GM19328 (cell line): ENCODE measurements at regions not wholly inside any gene's neighbourhood (a gene's known extent, or its start where the extent isn't known, plus 50 kb on each side); places are given as distances from the start of the nearest gene placed in this dataset.
"Not testable (repeated sequence)": the region's sequence is repeated elsewhere in the genome, so short reads cannot be mapped to it uniquely, and the experiment has no call there.

Experiments
- ATAC-seq: cut with Tn5 transposase; IDR thresholded peaks from one replicate; pipeline ENCODE4 v1.9.1; 2021; ENCODE audit warnings: mild to moderate bottlenecking, moderate library complexity; ENCODE audit not compliant: unreplicated experiment

DNA sequence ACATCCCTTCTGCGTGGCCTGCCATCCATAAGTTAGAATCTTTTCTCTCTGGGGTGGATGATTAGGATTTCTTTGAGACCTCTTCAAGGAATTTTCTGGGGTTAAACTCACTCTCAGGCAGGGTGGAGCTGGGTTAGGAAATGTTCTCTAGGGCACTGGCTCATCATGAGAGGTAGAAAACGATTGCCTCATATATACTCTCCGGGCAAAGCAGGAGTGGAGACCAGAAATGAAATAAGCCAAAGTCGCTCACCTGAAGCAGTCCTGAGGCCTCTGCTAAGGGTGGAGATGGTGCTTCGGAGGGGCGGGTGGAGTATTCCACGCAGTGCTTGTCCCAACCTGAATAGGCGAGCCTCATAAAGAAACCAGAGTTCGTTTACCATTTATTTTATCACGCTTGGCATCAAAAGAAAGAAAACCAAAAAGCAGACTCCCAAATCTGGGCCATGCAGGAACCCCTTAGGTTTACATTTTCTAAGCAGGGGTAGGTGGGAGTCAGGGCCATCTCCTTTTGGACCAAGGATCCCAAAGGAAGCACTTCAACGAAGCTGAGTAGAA lies 249.3 kb upstream of the MEIS1 start:
- ATAC-seq: no peak

GRCh38 chr2:66177128-66177796 lies 257.7 kb upstream of the MEIS1 start:
- ATAC-seq: not testable (repeated sequence)

GRCh38 chr2:66174491-66174890 lies 260.4 kb upstream of the MEIS1 start:
- ATAC-seq: no peak

- ATAC-seq: no peak
Measured at GRCh38 chr2:66173645-66174044, 261.3 kb upstream of the MEIS1 start.

DNA sequence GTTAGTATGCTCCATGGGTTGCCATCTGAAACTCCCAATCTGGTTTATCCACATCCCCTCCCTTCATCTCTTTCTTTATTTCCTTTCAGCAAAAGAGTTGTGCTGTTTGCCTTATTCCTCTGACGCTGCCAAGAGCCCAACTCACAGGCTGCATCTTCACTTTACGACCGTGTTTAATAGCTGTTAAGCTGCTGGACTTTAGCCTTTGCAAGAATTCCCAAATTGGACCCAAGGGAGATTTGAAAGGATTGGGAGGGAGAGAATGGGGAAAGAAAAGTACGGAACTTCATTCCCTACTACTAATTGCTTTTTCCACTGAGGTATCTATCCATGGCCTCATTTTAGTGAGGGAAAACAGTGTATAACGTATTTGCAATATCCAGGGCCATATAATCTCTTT lies 263.4 kb upstream of the MEIS1 start:
- no peak for ATAC-seq

DNA sequence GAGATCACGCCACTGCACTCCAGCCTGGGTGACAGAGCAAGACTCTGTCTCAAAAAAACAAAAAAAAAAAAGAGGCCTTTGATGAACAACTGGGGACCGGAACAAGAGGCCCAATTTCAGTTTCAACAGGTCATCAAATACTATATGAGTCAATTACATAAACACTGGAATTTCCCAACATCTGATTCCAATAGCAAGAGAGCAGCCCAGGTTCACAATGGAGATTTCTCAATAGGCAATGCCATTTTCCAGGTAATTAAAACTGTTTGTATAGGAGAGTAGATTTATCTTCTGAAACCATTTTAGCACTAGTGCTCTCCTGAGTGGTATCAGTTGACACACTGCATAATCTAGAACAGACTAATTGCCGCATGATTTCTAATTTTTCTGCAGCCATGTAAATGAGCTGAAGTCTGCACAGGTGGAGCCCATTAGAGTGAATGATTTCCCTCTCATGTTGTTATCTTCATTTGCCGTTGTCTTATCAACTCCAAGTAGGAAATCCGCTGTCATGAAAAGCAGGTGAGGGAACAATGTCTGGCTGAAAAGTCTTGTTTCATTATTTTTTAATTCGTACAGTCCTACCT lies 264.1 kb upstream of the MEIS1 start:
- no peak for ATAC-seq

DNA sequence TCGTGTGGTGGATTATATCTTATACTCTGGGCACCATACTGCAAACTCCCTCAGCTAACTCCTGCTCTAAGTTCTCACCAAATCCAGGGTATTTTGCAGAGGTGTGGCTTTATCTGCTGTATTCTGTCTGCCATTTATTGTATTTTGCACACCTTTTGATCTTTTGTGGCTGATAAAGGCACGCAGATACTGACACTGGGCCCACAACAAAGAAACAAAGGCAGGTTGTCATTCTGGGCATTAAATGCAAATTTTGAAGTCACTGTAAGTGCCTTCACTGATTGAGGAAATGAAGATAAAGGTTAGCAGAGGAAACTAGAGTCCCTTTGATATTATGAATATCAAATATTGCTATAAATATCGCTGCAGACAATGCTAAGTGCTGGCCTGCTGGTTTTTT lies 265.8 kb upstream of the MEIS1 start:
- no peak for ATAC-seq

- ATAC-seq: no peak
Measured at GRCh38 chr2:66164470-66164869, 270.5 kb upstream of the MEIS1 start.

DNA sequence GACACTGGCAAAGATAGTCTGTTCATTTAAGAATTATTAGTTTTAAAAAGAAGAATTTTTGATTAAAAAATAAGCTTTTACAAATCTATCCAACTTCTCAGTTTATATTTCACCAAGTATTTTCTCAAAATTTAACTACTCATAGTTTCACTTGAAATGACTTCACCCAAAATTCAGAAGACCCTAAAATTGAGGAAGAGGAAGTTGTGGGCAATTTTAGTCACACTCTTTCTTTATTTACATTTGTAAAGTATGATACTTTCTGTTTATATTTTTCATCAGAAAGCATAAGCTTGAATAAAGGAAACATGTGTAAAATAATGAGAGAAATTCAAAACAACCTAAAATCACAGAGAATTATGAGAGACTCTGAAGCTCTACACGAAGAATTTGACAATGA lies 278.8 kb upstream of the MEIS1 start:
- ATAC-seq: no peak

- ATAC-seq: no peak
Measured at GRCh38 chr2:66153941-66154340, 281.0 kb upstream of the MEIS1 start.

- ATAC-seq: no peak
Measured at GRCh38 chr2:66145490-66145889, 289.4 kb upstream of the MEIS1 start.

- not testable (repeated sequence) for ATAC-seq
Measured at GRCh38 chr2:66144324-66144723, 290.6 kb upstream of the MEIS1 start.

GRCh38 chr2:66137606-66138130 lies 297.3 kb upstream of the MEIS1 start:
- no peak for ATAC-seq

DNA sequence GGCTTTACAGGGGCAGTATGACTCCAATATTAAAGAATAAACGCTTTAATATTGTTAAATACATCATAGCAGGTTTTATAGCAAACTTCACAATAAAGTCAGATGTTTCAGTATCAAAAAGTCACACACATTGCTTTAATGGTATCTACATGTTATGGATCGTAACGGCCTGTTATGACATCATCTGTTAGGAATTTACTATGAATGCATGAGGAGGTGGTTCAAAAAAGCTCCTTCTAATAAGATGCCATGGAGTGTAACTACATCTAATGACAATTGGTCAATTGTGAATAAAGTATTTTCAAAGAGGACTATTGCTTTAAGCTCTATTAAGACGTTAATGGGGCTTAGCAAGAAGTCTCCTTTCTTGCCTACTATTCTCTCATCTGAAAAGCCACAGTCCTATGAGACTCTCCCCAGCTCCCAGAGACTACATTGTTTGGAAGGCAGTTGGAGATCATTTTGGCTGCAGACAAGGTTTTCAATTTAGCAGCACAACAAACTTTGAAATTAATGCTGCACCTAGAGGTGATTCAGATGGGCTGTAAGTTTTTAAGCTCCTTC lies 300.7 kb upstream of the MEIS1 start:
- no peak for ATAC-seq

DNA sequence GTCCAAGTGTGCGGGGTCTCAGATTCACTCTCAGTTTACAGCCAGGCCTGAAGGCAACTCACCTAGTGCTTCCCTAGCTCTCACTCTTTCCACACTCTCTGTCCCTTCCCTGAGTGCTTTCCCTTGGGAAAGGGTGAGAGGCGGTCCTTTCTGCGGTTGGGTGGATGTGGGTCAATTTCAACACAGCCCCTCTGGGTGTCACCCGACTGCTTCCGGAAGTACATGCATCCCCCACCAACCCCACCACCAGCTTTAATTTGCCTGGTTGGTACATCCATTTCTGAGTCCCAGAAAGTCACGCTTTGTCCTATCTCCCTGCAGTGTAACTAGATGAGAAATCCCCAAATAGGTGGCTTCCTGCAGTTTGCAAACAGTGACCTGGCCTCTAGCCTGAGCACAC lies 307.3 kb upstream of the MEIS1 start:
- no peak for ATAC-seq

DNA sequence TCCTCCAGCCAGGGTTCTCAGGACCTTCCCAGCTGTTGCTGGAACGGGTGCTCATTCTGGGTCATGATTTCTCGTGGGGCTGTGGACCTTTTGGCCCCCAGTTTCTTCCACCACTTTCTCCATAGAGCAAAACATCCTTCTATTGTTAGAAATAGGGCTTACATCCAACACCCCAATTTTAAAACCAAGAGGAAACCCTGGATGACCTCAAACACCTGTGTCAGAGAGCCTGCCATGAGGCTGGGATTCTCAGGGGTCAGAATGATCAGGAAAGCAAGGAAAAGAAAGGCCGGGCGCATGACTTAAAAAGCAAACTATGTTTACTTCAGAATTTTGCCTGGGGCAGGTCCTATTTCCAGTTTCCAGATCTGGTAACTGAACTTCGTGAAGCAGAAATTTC lies 307.9 kb upstream of the MEIS1 start:
- ATAC-seq: no peak

GRCh38 chr2:66125951-66126350 lies 309.0 kb upstream of the MEIS1 start:
- no peak for ATAC-seq

DNA sequence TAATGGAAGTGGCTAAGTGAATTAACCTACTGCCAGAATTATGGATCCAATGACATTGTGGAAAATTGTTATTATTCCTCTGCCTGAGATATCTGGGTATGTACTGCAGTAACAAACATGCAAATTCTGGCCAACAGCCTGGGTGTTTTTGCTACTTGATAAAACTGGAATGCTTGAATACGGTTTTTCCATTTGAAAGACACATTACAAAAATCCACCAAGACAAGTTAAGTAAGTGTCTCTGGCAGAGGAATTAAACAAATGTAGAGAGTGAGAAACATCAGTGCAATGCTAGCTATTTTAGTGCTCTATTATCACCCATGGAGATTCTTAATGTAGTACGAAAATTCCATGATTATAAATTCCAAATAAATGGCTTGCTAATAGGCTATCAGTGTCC lies 312.4 kb upstream of the MEIS1 start:
- no peak for ATAC-seq

- ATAC-seq: no peak
Measured at GRCh38 chr2:66121946-66122345, 313.0 kb upstream of the MEIS1 start.

DNA sequence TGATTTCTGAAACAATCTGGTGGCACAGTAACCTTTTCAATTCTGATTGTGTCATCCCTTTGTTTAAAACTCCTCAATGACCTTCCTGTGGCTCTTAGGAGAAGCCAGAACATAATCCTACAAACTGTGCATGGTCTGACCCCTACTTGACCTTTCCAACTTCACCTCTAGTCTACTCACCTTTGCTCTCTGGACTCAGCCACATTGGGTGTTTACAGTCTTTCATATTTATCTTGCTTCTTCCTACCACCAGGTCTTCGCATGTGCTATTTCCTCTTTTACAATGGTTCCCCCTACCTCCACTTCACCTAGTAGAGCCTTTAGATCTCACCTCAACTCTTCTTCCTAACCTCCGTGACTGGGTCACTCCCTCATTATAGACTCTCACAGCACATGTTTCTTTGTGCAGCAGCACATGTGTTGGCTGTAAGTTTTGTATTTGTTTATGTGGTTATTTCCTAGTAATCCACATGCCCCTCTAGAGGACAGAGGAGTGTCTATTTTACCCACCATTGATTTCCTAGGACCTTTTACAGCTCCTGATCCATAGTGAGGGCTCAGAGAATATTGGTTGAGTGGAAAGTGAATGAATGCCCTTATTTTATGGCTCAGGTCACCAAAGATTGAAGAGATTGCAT lies 320.8 kb upstream of the MEIS1 start:
- ATAC-seq: no peak

GRCh38 chr2:66111706-66112105 lies 323.2 kb upstream of the MEIS1 start:
- ATAC-seq: no peak

DNA sequence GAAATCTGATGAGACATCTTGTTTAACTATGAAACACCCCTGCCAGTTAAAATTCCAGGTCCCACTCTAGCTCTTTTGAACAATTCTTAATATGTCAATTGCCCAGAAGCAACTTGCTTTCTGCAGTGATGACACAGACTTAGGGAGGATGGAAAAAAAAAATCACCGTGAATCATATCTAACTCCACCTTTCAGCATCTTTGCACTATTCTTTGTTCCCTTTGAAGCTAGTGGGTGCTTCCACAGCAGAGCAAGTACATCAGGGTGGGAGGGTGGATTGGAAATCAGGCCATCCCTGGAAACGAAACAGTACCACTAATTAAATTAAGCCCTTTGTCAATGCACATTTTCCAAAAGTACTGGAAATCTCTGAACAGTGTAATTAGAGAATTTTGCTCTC lies 324.3 kb upstream of the MEIS1 start:
- no peak for ATAC-seq
